Testis (tissue), 2 donors: ENCODE measurements at regions not wholly inside any gene's neighbourhood (a gene's known extent, or its start where the extent isn't known, plus 50 kb on each side); places are given as distances from the start of the nearest gene placed in this dataset.

ENCODE experiments used
- POLR2A ChIP-seq: fragments of 450-650 bp; IDR thresholded peaks from one replicate; pipeline ENCODE4 v1.6.1; 2017; ENCODE audit warnings: antibody characterized with exemption, mild to moderate bottlenecking, moderate library complexity
- TF ChIP-seq, protein P1 (sequence below), 3 experiments: fragments of 450-650 bp in 2 of 3; fragments of 200-600 bp in 1 of 3; sonication (generic) in 1 of 3; IDR thresholded peaks; one replicate each; pipeline ENCODE4 v1.5.1; 2016 to 2019; ENCODE audit warnings: antibody characterized with exemption in 3 of 3, mild to moderate bottlenecking in 2 of 3, moderate library complexity in 1 of 3

DNA sequence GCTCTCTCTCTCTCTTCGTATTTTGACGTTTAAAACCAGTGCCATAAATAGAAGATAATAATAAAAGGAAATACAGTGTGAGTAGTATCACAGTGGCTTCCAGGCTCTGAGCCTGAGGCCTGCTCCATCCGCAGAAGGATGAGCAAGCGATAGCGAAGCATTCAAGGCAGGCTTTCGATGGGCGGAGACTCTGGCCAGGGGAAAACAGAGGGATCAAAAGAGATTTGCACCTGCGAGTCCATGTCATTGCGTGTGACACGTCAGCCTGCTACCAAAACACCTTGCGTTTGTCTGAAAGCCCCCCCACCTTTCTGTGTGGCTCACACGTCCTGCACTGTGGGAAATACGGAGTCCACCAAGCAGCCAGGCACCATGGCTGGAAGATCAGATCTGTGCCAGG is 377.3 kb upstream of the SULF2 start:
- TF ChIP-seq, protein P1, sequence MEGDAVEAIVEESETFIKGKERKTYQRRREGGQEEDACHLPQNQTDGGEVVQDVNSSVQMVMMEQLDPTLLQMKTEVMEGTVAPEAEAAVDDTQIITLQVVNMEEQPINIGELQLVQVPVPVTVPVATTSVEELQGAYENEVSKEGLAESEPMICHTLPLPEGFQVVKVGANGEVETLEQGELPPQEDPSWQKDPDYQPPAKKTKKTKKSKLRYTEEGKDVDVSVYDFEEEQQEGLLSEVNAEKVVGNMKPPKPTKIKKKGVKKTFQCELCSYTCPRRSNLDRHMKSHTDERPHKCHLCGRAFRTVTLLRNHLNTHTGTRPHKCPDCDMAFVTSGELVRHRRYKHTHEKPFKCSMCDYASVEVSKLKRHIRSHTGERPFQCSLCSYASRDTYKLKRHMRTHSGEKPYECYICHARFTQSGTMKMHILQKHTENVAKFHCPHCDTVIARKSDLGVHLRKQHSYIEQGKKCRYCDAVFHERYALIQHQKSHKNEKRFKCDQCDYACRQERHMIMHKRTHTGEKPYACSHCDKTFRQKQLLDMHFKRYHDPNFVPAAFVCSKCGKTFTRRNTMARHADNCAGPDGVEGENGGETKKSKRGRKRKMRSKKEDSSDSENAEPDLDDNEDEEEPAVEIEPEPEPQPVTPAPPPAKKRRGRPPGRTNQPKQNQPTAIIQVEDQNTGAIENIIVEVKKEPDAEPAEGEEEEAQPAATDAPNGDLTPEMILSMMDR (IDR thresholded peaks at IDR 0.05): no peak
- TF ChIP-seq POLR2A: no peak
